PC-3 (cell line): ENCODE measurements at regions not wholly inside any gene's neighbourhood (a gene's known extent, or its start where the extent isn't known, plus 50 kb on each side); places are given as distances from the start of the nearest gene placed in this dataset.

Experiments
- ATAC-seq: fragments of 200-7000 bp; cut with Tn5 transposase; 2 replicates; pipeline ENCODE4 v1.9.1; 2020; ENCODE audit warnings: mild to moderate bottlenecking, moderate library complexity
- BruUV-seq: library from RNA; stranded (reverse); fragments of 400-500 nt; replicated peaks from 2 replicates; lab custom pipeline; 2021; lab: Mats Ljungman, UMichigan
- CTCF ChIA-PET: fragments of 300-600 bp; sonication (Branson Sonifier 250); formaldehyde crosslinking; loops from one replicate; lab custom pipeline; 2022; ENCODE audit warnings: antibody characterized with exemption; lab: Charles Lee
- POLR2A ChIA-PET: fragments of 300-600 bp; sonication (Branson Sonifier 250); formaldehyde crosslinking; loops from one replicate; lab custom pipeline; 2022; ENCODE audit warnings: antibody characterized with exemption; ENCODE audit not compliant: unreplicated experiment; lab: Charles Lee
- DNase-seq: peaks from one replicate; pipeline ENCODE4 v3.0.0-alpha.2; 2015
- H2AFZ ChIP-seq: fragments of 300-600 bp; sonication (generic); 2 replicates; pipeline ENCODE4 v1.6.0; 2016; ENCODE audit warnings: antibody characterized with exemption, low read length
- H3F3A ChIP-seq: fragments of 300-600 bp; sonication (generic); one replicate; pipeline ENCODE4 v1.6.0; 2017; ENCODE audit warnings: antibody characterized with exemption, low read length, control low read depth, mild to moderate bottlenecking; ENCODE audit not compliant: unreplicated experiment
- H3K27ac ChIP-seq: fragments of 300-600 bp; sonication (generic); 2 replicates; pipeline ENCODE4 v1.5.1; 2016; ENCODE audit warnings: mild to moderate bottlenecking, low read length
- H3K27me3 ChIP-seq: fragments of 300-600 bp; sonication (generic); 2 replicates; pipeline ENCODE4 v1.6.1; 2016; ENCODE audit warnings: low read length, mixed read lengths
- H3K36me3 ChIP-seq: fragments of 300-600 bp; sonication (generic); 2 replicates; pipeline ENCODE4 v1.6.1; 2016; ENCODE audit warnings: low read depth, mixed run types, low read length, mixed read lengths
- H3K4me1 ChIP-seq: fragments of 300-600 bp; sonication (generic); 2 replicates; pipeline ENCODE4 v1.5.1; 2016; ENCODE audit warnings: low read length; ENCODE audit not compliant: insufficient read depth
- H3K4me2 ChIP-seq: fragments of 300-600 bp; sonication (generic); 2 replicates; pipeline ENCODE4 v1.6.0; 2016; ENCODE audit warnings: low read length
- H3K4me3 ChIP-seq: fragments of 300-600 bp; sonication (generic); 2 replicates; pipeline ENCODE4 v1.5.1; 2016; ENCODE audit warnings: mild to moderate bottlenecking, low read length, mixed read lengths
- H3K79me2 ChIP-seq: fragments of 300-600 bp; sonication (generic); 2 replicates; pipeline ENCODE4 v1.6.1; 2017; ENCODE audit warnings: low read length, mixed read lengths
- H3K9ac ChIP-seq: fragments of 300-600 bp; sonication (generic); 2 replicates; pipeline ENCODE4 v1.6.0; 2016; ENCODE audit warnings: mild to moderate bottlenecking, low read length
- H3K9me2 ChIP-seq: fragments of 300-600 bp; sonication (generic); replicated peaks from 2 replicates; pipeline ENCODE4 v1.6.1; 2016; ENCODE audit warnings: mixed run types, low read length, mixed read lengths
- H3K9me3 ChIP-seq: fragments of 300-600 bp; sonication (generic); 2 replicates; pipeline ENCODE4 v1.6.1; 2016; ENCODE audit warnings: low read length, mixed read lengths
- H4K20me1 ChIP-seq: fragments of 300-600 bp; sonication (generic); 2 replicates; pipeline ENCODE4 v1.6.1; 2016; ENCODE audit warnings: low read length, mixed read lengths
- EZH2 ChIP-seq: fragments of 300-600 bp; sonication (generic); IDR thresholded peaks from one replicate; pipeline ENCODE4 v1.6.1; 2017; ENCODE audit warnings: antibody characterized with exemption, mild to moderate bottlenecking, low read length; ENCODE audit not compliant: unreplicated experiment
- EZH2phosphoT487 ChIP-seq: fragments of 300-600 bp; sonication (generic); IDR thresholded peaks from 2 replicates; pipeline ENCODE4 v1.6.1; 2018; ENCODE audit warnings: mild to moderate bottlenecking, antibody characterized with exemption, low read length, borderline replicate concordance
- intact Hi-C: fragments of 100-400 bp; cut with micrococcal nuclease; formaldehyde crosslinking; loops from 2 replicates; pipeline ENCODE4 v1.9.0; 2023
- TF ChIP-seq, protein P1 (sequence below): fragments of 300-600 bp; sonication (generic); conservative IDR thresholded peaks from 2 replicates; pipeline ENCODE4 v1.5.1; 2017; ENCODE audit warnings: antibody characterized with exemption, low read depth, mild to moderate bottlenecking, low read length

- H3K4me1 ChIP-seq = peaks cover 13% of the 10 kb centered on the region
- no peaks in the 10 kb centered on the region for H3K79me2 ChIP-seq
- DNase-seq (peak; percentile 77), ATAC-seq (peak; percentile 66)
- H3K36me3 ChIP-seq = no peaks in the 10 kb centered on the region
- no peaks in the 10 kb centered on the region for H3K9me2 ChIP-seq
- H3K27ac ChIP-seq = peak overlapping the region; percentile 27; the same call in 1 of the 2 replicates
- H3K9ac ChIP-seq = no peak overlapping the region
- ChIA-PET POLR2A (no interaction called here), CTCF (interaction anchor here (0.6 kb wide), 1 partner anchor 165 kb away, joined by 3 read pairs; no protein-coding TSS in a partner anchor)
- no peak overlapping the region for H3K4me3 ChIP-seq
- no peaks in the 10 kb centered on the region for H3K27me3 ChIP-seq
- peak overlapping the region; percentile 8 for H3K4me2 ChIP-seq
- H4K20me1 ChIP-seq = no peaks in the 10 kb centered on the region
- intact Hi-C loops = loop anchor here (10.0 kb wide), 1 partner anchor 859 kb away; no protein-coding TSS in a partner anchor
- H3F3A ChIP-seq = no peaks in the 10 kb centered on the region
- TF ChIP-seq, protein P1, sequence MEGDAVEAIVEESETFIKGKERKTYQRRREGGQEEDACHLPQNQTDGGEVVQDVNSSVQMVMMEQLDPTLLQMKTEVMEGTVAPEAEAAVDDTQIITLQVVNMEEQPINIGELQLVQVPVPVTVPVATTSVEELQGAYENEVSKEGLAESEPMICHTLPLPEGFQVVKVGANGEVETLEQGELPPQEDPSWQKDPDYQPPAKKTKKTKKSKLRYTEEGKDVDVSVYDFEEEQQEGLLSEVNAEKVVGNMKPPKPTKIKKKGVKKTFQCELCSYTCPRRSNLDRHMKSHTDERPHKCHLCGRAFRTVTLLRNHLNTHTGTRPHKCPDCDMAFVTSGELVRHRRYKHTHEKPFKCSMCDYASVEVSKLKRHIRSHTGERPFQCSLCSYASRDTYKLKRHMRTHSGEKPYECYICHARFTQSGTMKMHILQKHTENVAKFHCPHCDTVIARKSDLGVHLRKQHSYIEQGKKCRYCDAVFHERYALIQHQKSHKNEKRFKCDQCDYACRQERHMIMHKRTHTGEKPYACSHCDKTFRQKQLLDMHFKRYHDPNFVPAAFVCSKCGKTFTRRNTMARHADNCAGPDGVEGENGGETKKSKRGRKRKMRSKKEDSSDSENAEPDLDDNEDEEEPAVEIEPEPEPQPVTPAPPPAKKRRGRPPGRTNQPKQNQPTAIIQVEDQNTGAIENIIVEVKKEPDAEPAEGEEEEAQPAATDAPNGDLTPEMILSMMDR = no peak
- no peak for TF ChIP-seq EZH2
- H2AFZ ChIP-seq = no peak overlapping the region
- no peaks in the 10 kb centered on the region for H3K9me3 ChIP-seq
- no TSS peak for BruUV-seq
These were observed 359.4 kb upstream of the DSEL start for GRCh38 chr18:67875944-67876343.

- TF ChIP-seq EZH2 = no peak
- TF ChIP-seq EZH2phosphoT487 = no peak
- TF ChIP-seq, protein P1 = no peak
- Histone ChIP-seq H3K27me3 (no peaks in the 10 kb centered on the region), H3K36me3 (no peaks in the 10 kb centered on the region), H3K4me1 (peaks cover 13% of the 10 kb centered on the region), H3K27ac (no peak overlapping the region), H3K79me2 (no peaks in the 10 kb centered on the region), H3K9me3 (no peaks in the 10 kb centered on the region), H3K9ac (no peak overlapping the region), H3F3A (no peaks in the 10 kb centered on the region), H3K4me3 (no peak overlapping the region), H4K20me1 (no peaks in the 10 kb centered on the region), H2AFZ (no peak overlapping the region), H3K4me2 (no peak overlapping the region), H3K9me2 (no peaks in the 10 kb centered on the region)
- no TSS peak for BruUV-seq
- ATAC-seq = peak; percentile 48
- intact Hi-C loops = loop anchor here (10.0 kb wide), 1 partner anchor 860 kb away; no protein-coding TSS in a partner anchor
- ChIA-PET POLR2A (no interaction called here), CTCF (no interaction called here)
- DNase-seq = peak; percentile 58
These were observed 358.5 kb upstream of the DSEL start for GRCh38 chr18:67875060-67875459.

GRCh38 chr18:67865400-67865799 lies 348.9 kb upstream of the DSEL start:
- Histone ChIP-seq H3K36me3 (no peaks in the 10 kb centered on the region), H3K27ac (peak overlapping the region; percentile 43), H3K9me3 (no peaks in the 10 kb centered on the region), H3F3A (no peaks in the 10 kb centered on the region), H3K4me3 (no peak overlapping the region), H3K27me3 (no peaks in the 10 kb centered on the region), H3K79me2 (no peaks in the 10 kb centered on the region), H3K4me1 (peaks cover 13% of the 10 kb centered on the region), H4K20me1 (no peaks in the 10 kb centered on the region), H3K9ac (no peak overlapping the region), H3K9me2 (no peaks in the 10 kb centered on the region), H3K4me2 (peak overlapping the region; percentile 60), H2AFZ (no peak overlapping the region)
- ChIA-PET CTCF (interaction anchor here (0.7 kb wide), 2 partner anchors 297 to 340 kb away, joined by 3 to 4 read pairs; no protein-coding TSS in a partner anchor), POLR2A (no interaction called here)
- intact Hi-C loops = loop anchor here (2.0 to 10.0 kb wide), 3 partner anchors 341 to 799 kb away; no protein-coding TSS in a partner anchor
- no TSS peak for BruUV-seq
- TF ChIP-seq EZH2phosphoT487 = no peak
- TF ChIP-seq, protein P1 = no peak
- TF ChIP-seq EZH2 = no peak
- no peak for DNase-seq
- no peak for ATAC-seq
